NCI-H774 (cell line): ENCODE measurements at regions not wholly inside any gene's neighbourhood (a gene's known extent, or its start where the extent isn't known, plus 50 kb on each side); places are given as distances from the start of the nearest gene placed in this dataset.
"Not testable (repeated sequence)": the region's sequence is repeated elsewhere in the genome, so short reads cannot be mapped to it uniquely, and the experiment has no call there.

Experiments
- DNase-seq: peaks from one replicate; lab custom pipeline; 2025; lab: John Stamatoyannopoulos, UW

GRCh38 chr16:5309946-5310611 lies 212.5 kb upstream of the EEF2KMT start:
- DNase-seq: no peak

GRCh38 chr16:5305023-5305422 lies 207.4 kb upstream of the EEF2KMT start:
- DNase-seq: no peak

- no peak for DNase-seq
Observed at GRCh38 chr16:5302372-5303114, 204.9 kb upstream of the EEF2KMT start.

DNA sequence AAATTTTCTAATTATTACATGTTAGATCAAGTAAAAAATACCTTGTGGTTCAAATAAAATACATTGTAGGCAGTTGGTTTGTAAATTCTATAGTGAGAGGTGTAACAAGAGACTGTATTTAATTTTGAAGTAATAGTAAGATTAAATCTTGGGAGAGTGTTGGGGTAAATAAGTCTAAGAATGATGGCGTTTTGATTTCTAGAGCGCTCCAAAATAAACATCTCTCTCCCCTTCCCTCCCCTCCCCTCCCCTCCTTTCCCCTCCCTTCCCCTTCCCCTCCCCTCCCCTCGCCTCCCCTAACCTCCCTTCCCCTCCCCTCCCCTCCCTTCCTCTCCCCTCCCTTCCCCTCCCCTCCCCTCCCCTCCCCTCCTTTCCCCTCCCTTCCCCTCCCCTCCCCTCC lies 200.6 kb upstream of the EEF2KMT start:
- no peak for DNase-seq

GRCh38 chr16:5296176-5296575 lies 198.6 kb upstream of the EEF2KMT start:
- no peak for DNase-seq

DNA sequence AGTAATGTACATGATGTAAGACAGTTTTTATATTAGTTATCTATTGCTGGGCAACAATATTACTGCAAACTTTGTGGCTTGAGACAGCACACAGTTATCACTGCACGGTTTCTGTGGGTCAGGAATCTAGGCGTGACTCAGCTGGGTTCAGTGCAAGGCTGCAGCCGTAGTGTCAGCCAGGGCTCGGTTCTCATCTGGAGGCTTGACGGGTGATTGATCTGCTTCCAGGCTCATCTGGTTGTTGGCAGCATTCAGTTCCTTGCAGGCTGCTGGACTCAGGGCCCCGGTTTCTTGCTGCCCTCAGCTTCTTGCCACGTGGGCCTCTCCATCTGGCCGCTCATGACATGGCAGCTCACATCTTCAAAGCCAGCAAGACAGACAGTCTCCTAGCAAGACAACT lies 197.7 kb upstream of the EEF2KMT start:
- DNase-seq: not testable (repeated sequence)

DNA sequence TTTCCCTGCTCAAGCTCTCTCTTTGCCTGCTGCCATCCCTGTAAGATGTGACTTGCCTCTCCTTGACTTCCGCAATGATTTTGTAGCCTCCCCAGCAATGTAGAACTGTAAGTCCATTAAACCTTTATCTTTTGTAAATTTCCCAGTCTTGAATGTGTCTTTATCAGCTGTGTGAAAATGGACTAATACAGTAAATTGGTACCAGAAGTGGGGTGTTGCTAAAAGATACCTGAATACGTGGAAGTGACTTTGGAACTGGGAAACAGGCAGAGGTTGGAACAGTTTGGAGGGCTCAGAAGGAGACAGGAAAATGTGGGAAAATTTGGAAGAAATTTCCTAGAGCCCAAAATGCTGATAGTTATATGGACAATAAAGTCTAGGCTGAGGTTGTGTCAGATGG lies 184.6 kb upstream of the EEF2KMT start:
- not testable (repeated sequence) for DNase-seq

DNA sequence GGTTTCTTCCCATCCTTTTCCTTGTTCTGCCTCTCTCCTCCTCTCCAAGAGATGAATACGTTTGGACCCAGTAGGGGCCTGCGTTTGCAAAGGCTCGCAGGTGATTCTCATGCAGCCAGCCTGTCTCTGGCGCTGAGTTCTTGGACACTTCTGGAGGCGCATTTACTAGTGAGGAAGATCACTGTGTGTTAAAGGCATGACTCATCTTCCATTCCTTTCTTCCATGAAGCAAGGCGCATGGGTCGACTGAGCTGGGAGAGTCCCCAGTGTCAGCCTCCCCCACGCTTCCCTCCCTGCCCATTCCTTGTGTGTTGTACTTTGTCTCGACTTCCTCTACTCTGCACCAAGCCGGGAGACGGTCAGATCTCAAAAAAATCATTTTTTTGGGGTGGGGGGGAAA lies 159.9 kb upstream of the EEF2KMT start:
- no peak for DNase-seq

- no peak for DNase-seq
Observed at GRCh38 chr16:5252791-5253190, 155.2 kb upstream of the EEF2KMT start.

DNA sequence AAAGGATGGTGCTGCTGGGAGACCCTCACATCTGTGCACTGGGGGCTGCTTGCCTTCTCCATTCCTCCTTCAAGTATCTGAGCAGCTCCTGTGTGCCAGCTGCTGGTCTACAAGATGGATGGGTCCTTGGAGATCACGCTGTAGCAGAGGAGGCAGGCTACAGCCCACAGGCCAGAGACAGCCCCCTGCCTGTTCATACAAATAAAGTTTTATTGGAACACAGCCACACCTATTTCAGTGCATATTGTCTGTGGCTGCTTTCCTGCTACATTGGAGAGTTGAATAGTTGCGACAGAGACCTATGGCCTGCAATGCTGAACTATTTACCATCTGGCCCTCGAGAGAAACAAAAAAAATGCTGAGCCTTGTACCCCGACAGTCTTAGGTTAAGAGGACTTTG lies 149.8 kb upstream of the EEF2KMT start:
- not testable (repeated sequence) for DNase-seq

DNA sequence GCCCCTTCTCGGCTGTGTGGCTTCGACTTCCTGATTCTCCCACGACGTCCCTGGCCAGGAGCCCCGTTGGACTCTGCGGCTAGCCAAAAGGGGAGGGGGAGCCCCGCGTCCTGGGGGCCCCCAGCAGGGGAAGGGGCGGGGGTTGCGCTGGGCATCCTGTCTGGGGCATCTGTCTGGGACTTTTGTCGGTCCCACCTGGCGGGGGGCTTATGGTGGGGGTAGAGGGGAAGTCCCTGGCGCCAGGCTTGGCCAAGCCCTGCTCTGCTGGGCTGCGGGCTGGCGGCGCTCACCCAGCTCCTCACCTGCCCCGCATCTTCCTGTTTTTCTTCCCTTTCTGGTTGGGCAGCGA lies 142.7 kb upstream of the EEF2KMT start:
- not testable (repeated sequence) for DNase-seq

DNA sequence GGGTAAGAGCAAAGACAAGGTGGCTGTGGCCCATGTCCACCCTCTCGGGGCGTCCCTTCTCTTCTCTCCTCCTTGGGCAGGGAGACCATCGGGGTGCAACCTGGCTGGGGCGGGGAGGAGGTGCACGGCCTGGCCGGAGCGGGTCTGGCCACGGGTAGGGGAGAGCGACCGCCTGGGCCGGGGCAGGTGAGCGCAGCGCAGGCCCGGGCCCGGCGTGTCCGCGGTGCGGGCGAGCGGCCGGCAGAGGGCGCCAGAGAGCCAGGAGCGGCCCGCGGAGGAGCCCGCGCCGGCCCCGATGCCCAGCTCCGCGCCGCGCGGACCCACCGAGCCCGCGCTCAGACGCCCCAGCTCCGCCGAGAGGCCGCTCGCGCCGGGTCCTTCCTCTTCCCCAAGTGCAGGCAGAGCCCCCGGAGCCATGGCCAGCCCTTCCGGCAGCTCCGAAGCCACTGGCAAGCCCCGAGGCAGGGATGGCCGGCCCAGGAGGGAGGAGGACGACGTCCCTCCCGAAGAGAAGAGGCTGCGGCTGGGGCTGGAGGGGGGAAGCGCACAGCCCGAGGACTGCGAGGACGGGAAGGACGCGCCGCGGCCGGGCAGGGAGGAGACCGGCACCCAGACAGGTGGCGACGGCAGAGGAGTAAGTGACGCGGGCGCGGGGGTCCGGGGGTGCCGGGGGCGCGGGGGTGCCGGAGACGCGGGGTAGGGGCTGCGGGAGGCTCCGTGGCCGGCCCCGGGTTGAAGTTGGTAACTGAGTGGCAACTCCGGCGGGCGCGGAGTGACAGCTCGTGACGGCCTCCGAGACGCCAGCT lies 142.1 kb upstream of the EEF2KMT start:
- DNase-seq: not testable (repeated sequence)

- DNase-seq: no peak
Observed at GRCh38 chr16:5235119-5235518, 137.5 kb upstream of the EEF2KMT start.

DNA sequence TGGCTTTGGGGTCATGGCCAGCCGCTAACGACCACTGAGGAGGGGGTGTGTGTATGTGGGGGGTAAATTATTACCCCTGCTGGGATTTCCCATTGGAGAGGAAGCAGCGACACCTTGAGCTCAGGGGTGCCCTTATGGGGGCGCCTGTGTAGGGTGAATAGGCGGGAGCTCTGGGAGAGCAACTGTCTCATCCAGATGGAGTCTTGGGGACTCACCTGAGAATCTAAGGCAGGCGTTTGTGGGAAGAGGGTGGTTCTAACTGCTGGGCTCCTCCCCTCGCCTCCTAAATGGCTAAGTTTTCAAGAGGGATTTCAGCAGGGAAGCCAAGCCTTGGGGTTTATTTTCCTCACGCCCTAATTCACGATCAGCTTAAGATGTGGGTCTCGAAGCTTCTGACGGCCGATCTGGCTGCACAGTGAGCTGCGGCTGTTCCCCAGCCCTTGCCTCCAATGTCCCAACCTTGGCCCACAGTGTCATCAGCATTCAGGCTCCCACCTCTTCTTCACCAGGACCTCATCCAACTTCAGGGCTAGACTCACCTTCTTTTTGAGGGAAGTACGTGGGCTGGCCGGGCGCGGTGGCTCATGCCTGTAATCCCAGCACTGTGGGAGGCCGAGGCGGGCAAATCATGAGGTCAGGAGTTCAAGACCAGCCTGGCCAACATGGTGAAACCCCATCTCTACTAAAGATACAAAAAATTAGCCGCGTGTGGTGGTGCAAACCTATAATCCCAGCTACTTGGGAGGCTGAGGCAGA lies 136.9 kb upstream of the EEF2KMT start:
- DNase-seq: no peak

- no peak for DNase-seq
Observed at GRCh38 chr16:5231246-5231759, 133.7 kb upstream of the EEF2KMT start.

DNA sequence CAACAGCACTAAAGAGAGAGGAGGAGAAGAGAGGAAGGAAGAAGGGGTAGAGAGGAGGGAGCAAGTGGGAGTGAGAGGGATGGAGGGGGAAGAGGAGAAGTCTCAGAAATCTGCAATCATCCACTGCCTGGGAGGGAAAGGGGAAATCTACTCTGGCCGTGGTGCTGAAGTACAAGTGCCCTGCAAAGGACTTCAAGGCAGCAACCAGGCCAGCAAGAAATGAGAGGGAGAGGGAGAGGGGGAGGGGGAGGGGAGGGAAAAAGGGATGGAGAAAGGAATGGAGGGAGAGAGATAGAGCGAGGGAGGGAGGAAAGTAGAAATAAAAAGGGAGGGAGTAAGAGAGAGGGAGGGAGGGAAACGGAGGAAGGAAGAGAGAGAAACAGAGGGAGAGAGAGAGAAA lies 130.8 kb upstream of the EEF2KMT start:
- no peak for DNase-seq

GRCh38 chr16:5225931-5226655 lies 128.5 kb upstream of the EEF2KMT start:
- DNase-seq: no peak

DNA sequence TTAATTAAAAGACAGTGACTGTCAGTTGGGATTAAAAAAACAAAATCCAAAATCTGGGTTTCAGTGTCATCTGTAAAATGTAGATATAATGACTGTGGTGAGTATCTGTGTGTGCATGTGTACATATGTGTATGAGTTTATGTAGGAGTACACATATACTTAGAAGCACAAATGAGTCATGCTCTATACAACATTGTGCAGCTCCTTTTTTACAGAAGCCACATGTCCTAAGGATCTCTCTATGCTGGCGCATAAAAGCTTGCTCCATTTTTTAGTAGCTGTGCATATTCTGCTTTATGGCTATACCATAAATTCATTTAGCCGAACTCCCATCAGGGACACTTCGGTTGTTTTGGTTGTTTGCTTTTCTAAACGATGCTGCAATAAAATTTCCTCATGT lies 125.2 kb upstream of the EEF2KMT start:
- no peak for DNase-seq

GRCh38 chr16:5221831-5222230 lies 124.2 kb upstream of the EEF2KMT start:
- DNase-seq: not testable (repeated sequence)

DNA sequence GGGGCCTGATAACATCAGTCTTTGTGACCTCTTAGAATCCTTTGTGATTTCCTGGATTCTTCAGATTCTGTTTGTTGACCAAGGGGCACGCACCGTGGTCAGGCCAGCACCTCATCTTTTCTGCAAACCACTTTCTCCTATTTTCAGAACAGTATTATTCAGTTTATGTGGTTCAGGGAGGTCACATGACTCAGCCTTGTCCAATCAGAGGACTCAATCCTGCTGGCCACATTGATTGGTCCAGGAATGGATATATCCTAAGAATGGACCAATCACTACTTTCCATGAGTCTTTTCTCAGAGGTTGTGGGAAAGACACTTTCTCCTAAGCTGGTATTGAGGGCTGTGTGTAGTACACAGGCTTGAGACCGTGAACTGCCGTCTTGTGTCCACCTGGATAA lies 123.1 kb upstream of the EEF2KMT start:
- no peak for DNase-seq

- DNase-seq: no peak
Observed at GRCh38 chr16:5216441-5217080, 119.0 kb upstream of the EEF2KMT start.
